GM12878 (cell line): ENCODE measurements at regions not wholly inside any gene's neighbourhood (a gene's known extent, or its start where the extent isn't known, plus 50 kb on each side); places are given as distances from the start of the nearest gene placed in this dataset.

Experiments
- ATAC-seq: fragments of 200-7000 bp; cut with Tn5 transposase; 3 replicates; pipeline ENCODE4 v1.9.1; 2020; ENCODE audit warnings: mild to moderate bottlenecking, moderate library complexity
- BruUV-seq: library from RNA; stranded (reverse); fragments of 400-500 nt; replicated peaks from 2 replicates; lab custom pipeline; 2021; lab: Mats Ljungman, UMichigan
- CTCF ChIA-PET: fragments of 300-600 bp; sonication (Branson Sonifier 250); formaldehyde crosslinking; extraction: SDS; loops from one replicate; lab custom pipeline; 2021; ENCODE audit warnings: inconsistent platforms; lab: Yijun Ruan, JAX
- POLR2A ChIA-PET: fragments of 350-600 bp; formaldehyde crosslinking; extraction: SDS; loops from one replicate; lab custom pipeline; 2021; ENCODE audit warnings: inconsistent platforms; lab: Charles Lee
- RAD21 ChIA-PET: fragments of 300-600 bp; sonication (Branson Sonifier 250); formaldehyde crosslinking; loops from one replicate; lab custom pipeline; 2023; ENCODE audit warnings: antibody characterized with exemption; ENCODE audit not compliant: unreplicated experiment; lab: Charles Lee
- SMC1A ChIA-PET: fragments of 300-600 bp; sonication (Branson Sonifier 250); formaldehyde crosslinking; loops from one replicate; lab custom pipeline; 2023; ENCODE audit not compliant: unreplicated experiment, uncharacterized antibody; lab: Charles Lee
- DNase-seq: peaks from one replicate; pipeline ENCODE4 v3.0.0-alpha.2; 2011; ENCODE audit warnings: low read depth, low spot score
- FAIRE-seq: peaks from 3 replicates; lab custom pipeline; 2011; peaks lifted over from hg19 to GRCh38; lab: Jason Lieb, UNC
- H2AFZ ChIP-seq: 2 replicates; pipeline ENCODE4 v1.6.0; 2011; ENCODE audit warnings: low read depth, low read length, control low read depth; ENCODE audit not compliant: control insufficient read depth
- H3K27ac ChIP-seq: 2 replicates; pipeline ENCODE4 v1.5.1; 2011; ENCODE audit warnings: control low read depth; ENCODE audit not compliant: control insufficient read depth, insufficient read depth
- H3K27me3 ChIP-seq, 2 experiments: replicated peaks in 1 of 2; 2 replicates each; pipeline versions ENCODE4 v1.6.0 to v1.6.1; 2011; ENCODE audit warnings: low read length in 1 of 2; ENCODE audit not compliant: control insufficient read depth in 2 of 2, insufficient read depth in 2 of 2
- H3K36me3 ChIP-seq, 2 experiments: 2 replicates each; pipeline ENCODE4 v1.5.1; 2011; ENCODE audit warnings: low read length in 1 of 2; ENCODE audit not compliant: control insufficient read depth in 2 of 2, insufficient read depth in 2 of 2
- H3K4me1 ChIP-seq: 2 replicates; pipeline ENCODE4 v1.6.1; 2011; ENCODE audit warnings: mild to moderate bottlenecking, low read length, moderate library complexity, mixed read lengths; ENCODE audit not compliant: control insufficient read depth, insufficient read depth
- H3K4me2 ChIP-seq: 2 replicates; pipeline ENCODE4 v1.6.0; 2011; ENCODE audit warnings: control low read depth; ENCODE audit not compliant: control insufficient read depth, insufficient read depth
- H3K4me3 ChIP-seq: fragments of 200-600 bp; sonication (generic); 2 replicates; pipeline ENCODE4 v1.5.1; 2016
- H3K79me2 ChIP-seq: 2 replicates; pipeline ENCODE4 v1.6.0; 2011; ENCODE audit warnings: low read length; ENCODE audit not compliant: control insufficient read depth, insufficient read depth
- H3K9ac ChIP-seq: 2 replicates; pipeline ENCODE4 v1.8.0; 2011; ENCODE audit warnings: low read length, control low read depth, mixed read lengths; ENCODE audit not compliant: control insufficient read depth, insufficient read depth
- H3K9me3 ChIP-seq: replicated peaks from 3 replicates; pipeline ENCODE4 v1.5.1; 2011; ENCODE audit warnings: mild to moderate bottlenecking, low read length; ENCODE audit not compliant: control insufficient read depth, insufficient read depth
- H4K20me1 ChIP-seq: 2 replicates; pipeline ENCODE4 v1.6.0; 2011; ENCODE audit not compliant: control insufficient read depth, insufficient read depth
- E4F1 ChIP-seq: fragments of 450-650 bp; IDR thresholded peaks from 2 replicates; pipeline ENCODE4 v1.6.1; 2018; ENCODE audit warnings: borderline replicate concordance, mild to moderate bottlenecking; ENCODE audit not compliant: partially characterized antibody
- IKZF1 ChIP-seq: fragments of 450-650 bp; conservative IDR thresholded peaks from 2 replicates; pipeline ENCODE4 v1.6.1; 2017; ENCODE audit warnings: antibody characterized with exemption, mild to moderate bottlenecking
- RELA ChIP-seq: fragments of 450-650 bp; IDR thresholded peaks from 2 replicates; pipeline ENCODE4 v1.8.0; 2014; ENCODE audit warnings: borderline replicate concordance; ENCODE audit not compliant: partially characterized antibody
- STAT1 ChIP-seq: fragments of 450-650 bp; conservative IDR thresholded peaks from 2 replicates; pipeline ENCODE4 v1.6.1; 2014; ENCODE audit warnings: antibody characterized with exemption, mild to moderate bottlenecking
- YBX1 ChIP-seq: fragments of 450-650 bp; IDR thresholded peaks from 2 replicates; pipeline ENCODE4 v1.6.1; 2016; ENCODE audit warnings: antibody characterized with exemption
- WGBS: methylation state at CpG from one replicate; pipeline ENCODE4 v1.1.6; 2016; ENCODE audit warnings: low lambda C conversion rate; ENCODE audit not compliant: insufficient replicate concordance, insufficient coverage; ENCODE audit errors: missing lambda C conversion rate; 5-methylcytosine and 5-hydroxymethylcytosine counted together
- in situ Hi-C: fragments of 300-500 bp; cut with MboI; formaldehyde crosslinking; loops from 9 replicates; pipeline ENCODE4 v1.14.3; 2018; ENCODE audit warnings: mixed read lengths
- intact Hi-C: fragments of 100-400 bp; cut with micrococcal nuclease; formaldehyde crosslinking; loops from one replicate; pipeline ENCODE4 v1.14.2; 2022; ENCODE audit not compliant: unreplicated experiment

- in situ Hi-C loops, result no loop called here
- ChIA-PET CTCF (no interaction called here), SMC1A (interaction anchor here (0.6 kb wide), 1 partner anchor 670 kb away, joined by 3 read pairs; no protein-coding TSS in a partner anchor), POLR2A (no interaction called here), RAD21 (no interaction called here)
- no peak for ATAC-seq
- no peak overlapping the region for H3K27ac ChIP-seq
- no peak overlapping the region for H3K4me3 ChIP-seq
- TF ChIP-seq E4F1, result no peak
- TF ChIP-seq IKZF1, result no peak
- H3K9me3 ChIP-seq, result no peaks in the 10 kb centered on the region
- FAIRE-seq, result no peak
- no peaks in the 10 kb centered on the region for H4K20me1 ChIP-seq
- H3K4me2 ChIP-seq, result no peak overlapping the region
- H3K9ac ChIP-seq, result no peak overlapping the region
- no peak for DNase-seq
- H3K4me1 ChIP-seq, result no peaks in the 10 kb centered on the region
- WGBS, result 0% methylated on average over 1 of the region's 1 CpG
- H3K79me2 ChIP-seq, result no peaks in the 10 kb centered on the region
- H3K36me3 ChIP-seq, result no peaks in the 10 kb centered on the region
- intact Hi-C loops, result no loop called here
- no peaks in the 10 kb centered on the region for H3K27me3 ChIP-seq
- BruUV-seq, result no TSS peak
- H2AFZ ChIP-seq, result no peak overlapping the region
These were observed 101.8 kb downstream of the LRIG3 start for GRCh38 chr12:58818546-58818945.

GRCh38 chr12:58819345-58819744, 101.0 kb downstream of the LRIG3 start:
- no peak overlapping the region for H3K27ac ChIP-seq
- in situ Hi-C loops, result no loop called here
- WGBS, result 43% methylated on average over 9 of the region's 9 CpGs
- no peak overlapping the region for H2AFZ ChIP-seq
- no peaks in the 10 kb centered on the region for H4K20me1 ChIP-seq
- no peaks in the 10 kb centered on the region for H3K36me3 ChIP-seq
- H3K4me1 ChIP-seq, result no peaks in the 10 kb centered on the region
- H3K4me2 ChIP-seq, result no peak overlapping the region
- ChIA-PET CTCF (no interaction called here), POLR2A (no interaction called here), RAD21 (no interaction called here), SMC1A (no interaction called here)
- intact Hi-C loops, result no loop called here
- no peak overlapping the region for H3K9ac ChIP-seq
- ATAC-seq, result no peak
- DNase-seq, result no peak
- no peaks in the 10 kb centered on the region for H3K9me3 ChIP-seq
- no peak overlapping the region for H3K4me3 ChIP-seq
- TF ChIP-seq STAT1 (no peak), YBX1 (no peak), RELA (no peak)
- FAIRE-seq, result no peak
- no peaks in the 10 kb centered on the region for H3K79me2 ChIP-seq
- no TSS peak for BruUV-seq
- H3K27me3 ChIP-seq, result no peaks in the 10 kb centered on the region
